NK-92 (cell line): ENCODE measurements at regions not wholly inside any gene's neighbourhood (a gene's known extent, or its start where the extent isn't known, plus 50 kb on each side); places are given as distances from the start of the nearest gene placed in this dataset.
"Not testable (repeated sequence)": the region's sequence is repeated elsewhere in the genome, so short reads cannot be mapped to it uniquely, and the experiment has no call there.

Experiments
- DNase-seq: peaks from one replicate; lab custom pipeline; 2025; ENCODE audit not compliant: unreplicated experiment; lab: John Stamatoyannopoulos, UW

- no peak for DNase-seq
Measured at GRCh38 chr3:72660270-72661114, 187.8 kb downstream of the SHQ1 start.

GRCh38 chr3:72659596-72659995 lies 188.6 kb downstream of the SHQ1 start:
- DNase-seq: no peak

GRCh38 chr3:72659188-72659587 lies 189.1 kb downstream of the SHQ1 start:
- no peak for DNase-seq

GRCh38 chr3:72658466-72659100 lies 189.7 kb downstream of the SHQ1 start:
- no peak for DNase-seq

GRCh38 chr3:72657666-72658065 lies 190.6 kb downstream of the SHQ1 start:
- DNase-seq: no peak

GRCh38 chr3:72655723-72656122 lies 192.5 kb downstream of the SHQ1 start:
- DNase-seq: no peak

- no peak for DNase-seq
Measured at GRCh38 chr3:72655131-72655551, 193.1 kb downstream of the SHQ1 start.

- DNase-seq: no peak
Measured at GRCh38 chr3:72652395-72652794, 195.8 kb downstream of the SHQ1 start.

GRCh38 chr3:72651498-72651897 lies 196.7 kb downstream of the SHQ1 start:
- no peak for DNase-seq

GRCh38 chr3:72646263-72646662 lies 202.0 kb downstream of the SHQ1 start:
- DNase-seq: no peak

- not testable (repeated sequence) for DNase-seq
Measured at GRCh38 chr3:72643635-72644034, 204.6 kb downstream of the SHQ1 start.

- DNase-seq: no peak
Measured at GRCh38 chr3:72641684-72642083, 206.6 kb downstream of the SHQ1 start.

- DNase-seq: no peak
Measured at GRCh38 chr3:72641072-72641471, 207.2 kb downstream of the SHQ1 start.

GRCh38 chr3:72636969-72637597 lies 211.2 kb downstream of the SHQ1 start:
- DNase-seq: no peak

- DNase-seq: no peak
Measured at GRCh38 chr3:72635551-72635950, 212.7 kb downstream of the SHQ1 start.

GRCh38 chr3:72634128-72634527 lies 214.1 kb downstream of the SHQ1 start:
- no peak for DNase-seq

GRCh38 chr3:72633534-72633933 lies 214.7 kb downstream of the SHQ1 start:
- DNase-seq: no peak

- no peak for DNase-seq
Measured at GRCh38 chr3:72633121-72633520, 215.1 kb downstream of the SHQ1 start.

- DNase-seq: no peak
Measured at GRCh38 chr3:72632129-72632528, 216.1 kb downstream of the SHQ1 start.

GRCh38 chr3:72630969-72631344 lies 217.3 kb downstream of the SHQ1 start:
- DNase-seq: no peak

- DNase-seq: no peak
Measured at GRCh38 chr3:72630327-72630968, 217.8 kb downstream of the SHQ1 start.

GRCh38 chr3:72629191-72629631 lies 219.0 kb downstream of the SHQ1 start:
- DNase-seq: no peak
